GM12801 (cell line): ENCODE measurements at regions not wholly inside any gene's neighbourhood (a gene's known extent, or its start where the extent isn't known, plus 50 kb on each side); places are given as distances from the start of the nearest gene placed in this dataset.

Experiments used
- CTCF ChIP-seq: IDR thresholded peaks from one replicate; pipeline ENCODE4 v1.5.1; 2011; ENCODE audit warnings: control low read depth; ENCODE audit not compliant: insufficient read length; ENCODE audit errors: extremely low read depth

DNA sequence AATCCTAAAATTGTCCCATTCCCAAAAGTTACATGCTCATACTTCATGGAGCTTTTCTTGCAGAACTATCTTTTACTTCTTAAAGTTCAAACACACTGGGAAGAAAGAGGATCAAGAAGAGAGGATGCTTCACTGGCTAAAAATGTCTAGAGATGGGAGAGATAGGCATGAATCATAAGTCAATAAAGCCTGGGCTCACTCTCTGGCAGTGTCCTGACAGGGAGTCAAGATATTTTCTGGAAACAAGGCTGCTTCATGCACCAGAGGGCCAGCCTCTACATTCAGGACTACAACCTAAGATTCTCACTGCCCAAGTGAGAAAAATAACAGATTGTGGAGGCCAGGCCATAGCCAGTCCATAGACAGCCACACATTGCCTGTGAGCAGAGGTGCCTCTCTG, 1358.4 kb downstream of the EFNA5 start:
- no peak for TF ChIP-seq CTCF

DNA sequence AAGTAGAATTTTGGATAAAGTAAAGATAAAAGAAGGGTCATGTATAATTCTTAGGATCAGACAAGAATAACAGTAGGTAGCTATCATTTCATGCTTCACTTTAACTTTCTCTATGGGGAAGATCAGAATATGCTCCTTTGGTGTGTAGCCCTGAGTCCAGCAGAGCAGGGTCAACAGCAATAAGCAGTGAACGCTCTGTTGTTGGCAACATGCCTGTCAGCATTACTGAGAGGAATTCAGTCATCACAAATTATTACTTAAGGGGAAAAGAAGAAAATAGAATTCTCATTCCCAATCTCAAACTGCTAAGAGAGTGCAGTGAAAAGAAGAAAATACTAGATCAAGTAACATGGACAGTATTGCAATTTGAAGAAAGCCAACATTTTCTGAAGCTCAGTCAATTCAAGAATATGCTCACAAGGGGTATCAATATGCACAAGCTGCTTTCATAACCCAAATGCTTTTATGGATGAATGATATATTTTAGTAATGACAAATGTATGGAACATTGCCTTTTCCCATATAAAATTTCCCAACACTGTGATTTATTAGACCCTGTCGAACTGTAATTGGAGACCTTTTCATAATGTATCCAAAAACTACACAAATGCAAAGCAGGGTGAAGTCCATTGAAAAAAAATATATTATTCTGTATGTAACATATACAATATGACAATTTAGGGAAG, 1359.4 kb downstream of the EFNA5 start:
- no peak for TF ChIP-seq CTCF

DNA sequence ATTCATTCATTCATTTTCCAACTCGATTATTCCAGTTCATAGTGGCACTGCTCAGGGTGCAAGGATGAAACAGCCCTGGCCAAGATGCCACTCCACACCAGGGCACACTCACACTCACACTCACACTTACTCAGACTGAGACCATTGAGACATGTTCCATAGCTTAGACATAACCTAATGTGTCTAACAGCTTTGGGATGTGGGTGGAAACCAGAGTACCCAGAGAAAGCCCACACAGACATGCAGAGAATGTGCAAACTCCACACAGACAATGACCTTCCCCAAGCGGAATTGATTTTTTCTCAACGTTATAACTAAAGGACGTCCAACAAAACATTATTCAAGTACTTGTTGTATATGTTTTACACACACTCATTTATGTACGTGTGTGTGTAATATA, 1363.5 kb downstream of the EFNA5 start:
- no peak for TF ChIP-seq CTCF

- TF ChIP-seq CTCF, result no peak
These were observed 1364.3 kb downstream of the EFNA5 start for GRCh38 chr5:106306313-106307028.

GRCh38 chr5:106303911-106304310, 1366.8 kb downstream of the EFNA5 start:
- TF ChIP-seq CTCF, result no peak

DNA sequence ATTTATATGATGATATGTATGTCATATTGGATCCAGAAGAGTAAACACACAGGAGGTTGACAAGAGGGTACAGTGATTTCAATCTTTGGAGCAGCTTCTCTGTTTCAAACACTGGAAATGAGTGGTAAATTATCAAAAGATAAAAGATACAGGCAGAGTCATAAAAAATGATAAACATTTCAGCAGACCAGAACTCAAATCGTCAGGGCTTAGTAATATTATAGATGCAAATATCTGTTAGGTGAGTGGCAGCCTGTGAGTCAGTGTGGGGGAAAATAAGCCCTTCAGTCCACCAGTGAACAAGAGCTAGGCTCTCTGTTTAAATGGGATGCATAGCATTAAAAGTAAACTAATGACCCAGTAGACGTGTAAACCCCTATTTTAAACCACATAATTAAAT, 1378.1 kb downstream of the EFNA5 start:
- TF ChIP-seq CTCF, result no peak

- TF ChIP-seq CTCF, result no peak
These were observed 1379.9 kb downstream of the EFNA5 start for GRCh38 chr5:106290841-106291240.
